ENCODE measurements at regions not wholly inside any gene's neighbourhood (a gene's known extent, or its start where the extent isn't known, plus 50 kb on each side); places are given as distances from the start of the nearest gene placed in this dataset.
"Not testable (repeated sequence)": the region's sequence is repeated elsewhere in the genome, so short reads cannot be mapped to it uniquely, and the experiment has no call there.

DNA sequence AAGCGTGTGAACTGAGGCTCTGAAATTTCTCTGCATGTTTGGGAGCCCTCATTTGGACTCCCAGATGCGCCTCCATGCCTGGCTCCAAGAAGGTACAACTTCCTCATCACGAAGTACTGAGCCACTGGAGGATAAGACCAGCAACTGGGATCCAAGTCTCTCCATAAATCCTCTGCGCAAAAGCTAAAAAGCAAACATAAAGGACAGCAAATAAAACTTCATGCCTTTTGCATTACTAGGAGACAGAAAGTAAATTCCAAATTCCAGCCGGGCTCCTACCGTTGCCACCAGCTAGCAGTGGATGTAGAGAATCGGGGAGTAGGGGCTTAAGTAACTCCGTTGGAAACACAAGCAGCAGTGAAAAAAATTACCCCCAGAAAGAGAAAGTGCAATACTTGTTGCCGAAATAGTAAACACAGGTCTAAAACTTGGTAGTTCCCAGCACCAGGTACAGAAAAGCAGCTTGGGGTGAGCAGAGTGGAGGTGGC lies 477.1 kb upstream of the TENM3 start:
- no peak for DNase-seq

DNA sequence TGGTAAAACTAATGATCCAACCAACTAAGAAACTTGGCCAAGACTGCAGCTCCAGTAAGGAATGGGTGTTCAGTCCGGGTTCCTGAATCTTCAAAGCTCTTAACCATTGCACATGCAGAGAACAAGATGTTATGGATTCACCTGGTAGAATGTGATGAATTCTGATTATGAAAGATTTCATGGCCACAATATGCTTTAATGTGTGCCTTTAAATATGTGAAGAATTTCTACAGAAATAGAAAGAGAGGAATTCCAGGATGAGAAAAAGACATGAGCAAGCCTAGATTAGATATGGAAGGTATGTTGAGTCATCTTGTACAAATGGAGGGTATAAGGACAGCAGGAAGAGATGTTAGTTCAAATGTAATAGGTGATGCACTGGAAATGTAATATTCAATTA lies 472.2 kb upstream of the TENM3 start:
- no peak for DNase-seq

DNA sequence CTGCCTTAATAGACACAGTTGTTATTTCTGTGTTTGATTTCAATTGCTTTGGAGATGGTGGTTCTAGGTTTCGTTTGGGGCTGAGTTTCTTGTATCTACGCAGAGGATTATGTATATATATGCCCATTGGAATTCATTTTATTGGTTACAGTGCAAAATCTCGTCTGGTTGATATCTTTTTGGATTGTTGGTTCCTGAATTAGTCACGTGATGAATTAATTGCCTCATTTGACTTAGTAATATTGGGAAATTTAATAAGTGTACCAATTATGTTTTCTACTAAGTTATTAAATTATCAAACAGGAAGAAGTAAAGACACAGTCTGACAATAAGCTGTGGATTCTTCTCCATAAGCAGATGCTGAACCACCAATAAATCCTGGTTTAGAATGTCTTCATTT lies 467.9 kb upstream of the TENM3 start:
- DNase-seq = no peak

- no peak for DNase-seq
Observed at GRCh38 chr4:181776264-181777054, 466.7 kb upstream of the TENM3 start.

- DNase-seq = no peak
Observed at GRCh38 chr4:181777518-181777917, 465.7 kb upstream of the TENM3 start.

DNA sequence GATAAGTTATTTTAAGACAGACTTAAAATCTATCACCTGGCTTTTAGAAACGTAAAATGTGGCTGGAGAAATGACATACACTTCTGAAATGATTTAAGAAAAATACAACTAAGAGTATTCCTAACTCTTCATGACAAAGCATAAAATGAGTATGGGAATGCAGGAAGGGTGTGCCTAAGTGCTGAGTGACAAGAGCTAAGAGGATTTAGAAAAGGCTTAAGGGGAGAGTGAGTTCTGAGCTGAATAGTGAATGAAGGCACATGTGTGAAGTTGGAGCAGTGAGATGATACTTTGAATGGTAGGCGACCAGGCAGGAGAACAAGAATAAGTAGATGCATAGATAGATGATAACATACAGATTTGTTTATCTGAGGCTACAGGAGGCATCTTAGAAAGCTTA lies 458.3 kb upstream of the TENM3 start:
- DNase-seq = no peak

DNA sequence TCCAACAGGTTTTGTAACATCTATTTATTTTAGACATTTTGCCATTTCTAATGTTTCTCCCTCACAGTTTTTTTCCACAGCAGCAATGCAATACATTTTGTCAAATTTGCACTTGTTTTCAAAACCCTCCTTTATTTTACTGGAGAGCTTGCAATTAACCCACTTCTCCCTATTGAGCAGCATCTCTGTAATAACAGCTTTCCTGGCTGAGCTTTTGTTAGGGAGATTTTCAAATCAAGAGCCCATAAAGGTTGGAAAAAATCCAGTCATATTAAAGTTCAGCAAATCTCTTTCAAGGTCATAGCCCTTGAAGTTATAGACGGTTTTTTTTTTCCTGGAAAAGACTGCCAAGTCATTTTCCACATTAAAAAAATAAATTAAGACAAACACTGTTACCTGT lies 450.6 kb upstream of the TENM3 start:
- DNase-seq = peak; percentile 74

DNA sequence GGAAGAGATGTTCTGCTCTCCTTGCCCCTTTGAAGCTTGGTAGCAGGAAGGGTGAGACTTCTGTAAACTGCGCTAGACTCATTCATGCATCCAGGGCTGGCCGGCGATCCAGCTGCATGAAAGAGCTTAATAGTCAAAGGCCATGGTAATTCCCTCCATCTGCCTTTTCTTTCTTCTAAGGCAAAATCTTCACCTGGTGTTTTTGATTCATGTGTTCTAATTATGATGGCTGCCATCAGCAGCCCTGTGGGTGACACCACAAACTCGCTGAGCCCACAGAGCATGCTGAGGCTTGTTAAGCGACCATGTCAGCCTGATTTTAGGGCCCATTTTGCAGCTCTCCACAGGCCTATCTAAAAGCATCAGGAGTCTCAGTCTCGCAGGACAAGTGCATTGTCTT lies 450.1 kb upstream of the TENM3 start:
- DNase-seq = peak; percentile 87

DNA sequence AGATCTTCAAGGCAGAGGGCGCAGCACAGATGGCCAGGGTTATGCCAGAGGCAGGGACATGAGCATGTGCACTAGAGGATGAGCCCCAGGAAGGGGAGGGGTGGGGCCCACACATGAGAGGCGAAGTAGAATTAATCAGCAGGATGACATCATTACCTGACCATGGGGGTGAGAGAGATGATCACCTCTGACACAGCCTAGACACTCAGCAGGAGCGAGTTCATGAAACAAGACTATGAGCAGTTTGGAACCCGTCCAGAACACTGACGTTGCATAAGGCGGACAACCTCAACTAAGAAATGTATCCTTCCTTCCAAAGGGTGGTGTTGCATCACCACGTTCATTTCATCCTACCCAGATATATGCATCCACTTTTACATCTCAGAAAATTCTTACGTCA lies 446.7 kb upstream of the TENM3 start:
- DNase-seq = no peak

GRCh38 chr4:181798536-181798935 lies 444.7 kb upstream of the TENM3 start:
- DNase-seq = no peak

DNA sequence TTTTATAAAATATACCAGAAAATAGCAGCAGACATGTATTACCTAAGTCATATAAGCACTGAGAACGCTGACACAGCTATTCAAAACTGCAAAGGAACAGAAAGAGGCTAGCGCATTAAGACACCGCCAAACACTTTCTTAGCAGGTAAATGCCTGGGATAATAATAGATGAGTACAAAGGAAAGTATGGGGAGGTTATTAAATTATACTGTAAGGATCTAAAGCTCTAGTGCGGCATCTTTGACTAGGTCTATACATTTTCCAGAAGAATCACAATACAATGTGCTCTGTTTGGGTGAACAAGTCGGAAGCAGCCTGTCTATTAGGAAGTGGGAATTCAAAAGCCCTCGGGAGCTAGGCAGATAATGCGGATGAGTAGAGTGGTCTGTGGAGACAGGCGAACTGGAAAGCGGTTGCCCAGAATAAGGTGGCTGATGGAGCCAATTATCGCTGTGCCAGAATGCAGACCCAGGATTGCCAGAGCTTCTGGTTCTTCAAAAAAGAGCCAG lies 443.6 kb upstream of the TENM3 start:
- no peak for DNase-seq

GRCh38 chr4:181802207-181802606 lies 441.0 kb upstream of the TENM3 start:
- no peak for DNase-seq

GRCh38 chr4:181807771-181808170 lies 435.4 kb upstream of the TENM3 start:
- no peak for DNase-seq

GRCh38 chr4:181810711-181811110 lies 432.5 kb upstream of the TENM3 start:
- DNase-seq = no peak

DNA sequence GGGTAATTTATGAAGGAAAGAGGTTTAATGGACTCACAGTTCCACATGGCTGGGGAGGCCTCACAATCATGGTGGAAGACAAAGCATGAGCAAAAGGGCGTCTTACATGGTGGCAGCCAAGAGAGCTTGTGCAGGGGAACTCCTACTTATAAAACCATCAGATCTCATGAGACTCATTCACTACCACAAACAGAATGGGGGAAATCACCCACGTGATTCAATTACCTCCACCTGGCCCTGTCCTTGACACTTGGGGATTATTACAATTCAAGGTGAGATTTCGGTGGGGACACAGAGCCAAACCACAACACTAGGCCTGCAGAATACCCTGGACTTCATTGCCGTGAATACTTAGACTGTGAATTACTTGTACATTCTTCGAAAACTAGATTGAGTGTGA lies 431.7 kb upstream of the TENM3 start:
- not testable (repeated sequence) for DNase-seq

DNA sequence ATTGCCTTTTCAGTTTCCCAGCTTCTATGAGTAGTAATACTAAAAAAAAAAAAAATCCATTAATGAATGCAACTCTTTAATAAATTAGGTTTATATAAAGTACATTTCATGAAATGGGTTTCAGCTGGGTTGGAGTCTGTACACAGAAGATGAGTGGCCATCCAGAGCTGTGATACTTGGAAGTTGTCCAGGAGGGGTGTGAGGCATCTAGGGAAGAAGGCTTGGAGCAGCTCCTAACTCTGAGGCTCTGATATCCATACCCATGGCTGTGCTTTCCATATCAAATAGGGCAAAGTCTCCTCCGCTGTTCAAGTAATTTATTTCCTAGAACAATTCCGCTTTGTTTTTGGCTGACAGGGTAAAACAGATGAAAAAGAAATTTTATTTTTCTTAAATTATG lies 423.3 kb upstream of the TENM3 start:
- DNase-seq = peak; percentile 40

- DNase-seq = peak; percentile 47
Observed at GRCh38 chr4:181820553-181820952, 422.6 kb upstream of the TENM3 start.

DNA sequence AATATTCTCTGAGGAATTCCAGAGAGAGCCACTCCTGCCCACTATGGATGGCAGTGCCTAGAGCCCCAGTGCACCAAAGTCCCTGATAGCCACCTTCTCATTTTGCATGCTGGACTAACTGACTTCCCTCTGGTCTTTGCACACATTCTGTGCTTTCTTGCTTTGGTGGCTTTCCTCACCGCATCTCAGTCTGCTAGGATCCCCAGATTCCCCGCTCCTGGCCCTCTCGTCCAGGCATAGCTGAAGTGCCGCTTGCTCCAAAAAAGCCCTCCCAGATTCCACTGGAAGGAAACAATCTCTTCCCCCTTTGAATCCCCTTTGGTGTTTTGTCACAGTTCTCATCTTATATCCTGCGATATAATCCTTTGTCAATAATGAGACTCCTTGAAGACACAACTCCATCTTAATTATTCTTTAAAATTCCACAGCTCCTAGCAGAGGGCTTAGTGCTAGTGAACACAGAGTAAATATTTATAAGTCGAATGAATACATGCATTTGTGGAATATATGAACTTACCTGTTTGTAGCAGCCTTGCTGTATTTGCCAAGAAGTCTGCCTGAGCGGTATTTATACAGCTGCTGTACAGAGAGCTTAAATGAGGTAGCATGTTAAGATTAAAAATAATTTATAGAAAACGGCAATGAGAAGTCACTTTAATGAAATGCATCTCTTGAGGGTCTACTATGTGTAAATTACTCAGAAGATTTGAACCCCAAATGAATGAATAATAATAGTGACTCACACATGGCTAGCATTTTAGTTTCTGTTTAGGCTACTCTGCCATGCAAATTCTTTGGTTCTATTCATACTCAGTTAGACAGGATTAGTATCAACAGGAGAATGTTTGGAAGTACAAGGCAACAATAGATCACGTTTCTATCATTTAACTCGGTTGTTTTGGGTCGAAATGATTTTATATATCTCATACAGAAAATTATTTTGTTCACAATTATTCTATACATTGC lies 421.9 kb upstream of the TENM3 start:
- no peak for DNase-seq

GRCh38 chr4:181822005-181822375 lies 421.2 kb upstream of the TENM3 start:
- peak; percentile 5 for DNase-seq

DNA sequence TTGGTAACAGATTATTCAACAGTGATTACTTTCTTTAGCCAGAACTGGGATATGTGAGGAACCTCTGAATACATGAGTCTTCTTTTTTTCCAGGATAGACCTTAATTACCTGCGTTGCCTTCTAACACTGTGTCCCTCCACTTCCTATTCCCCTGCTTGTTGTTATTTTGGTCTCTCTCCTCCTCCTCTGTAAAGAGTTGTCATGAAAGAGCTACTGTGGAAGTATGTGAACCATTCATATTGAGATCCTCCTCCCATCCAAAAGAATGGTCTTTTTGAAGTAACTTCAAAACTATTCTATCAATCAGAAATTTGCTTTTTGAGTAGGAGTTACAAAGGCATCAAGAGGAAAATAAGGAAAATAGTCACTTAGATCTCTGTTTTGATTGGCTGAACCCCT lies 420.0 kb upstream of the TENM3 start:
- no peak for DNase-seq

- DNase-seq = no peak
Observed at GRCh38 chr4:181823645-181824044, 419.6 kb upstream of the TENM3 start.

DNA sequence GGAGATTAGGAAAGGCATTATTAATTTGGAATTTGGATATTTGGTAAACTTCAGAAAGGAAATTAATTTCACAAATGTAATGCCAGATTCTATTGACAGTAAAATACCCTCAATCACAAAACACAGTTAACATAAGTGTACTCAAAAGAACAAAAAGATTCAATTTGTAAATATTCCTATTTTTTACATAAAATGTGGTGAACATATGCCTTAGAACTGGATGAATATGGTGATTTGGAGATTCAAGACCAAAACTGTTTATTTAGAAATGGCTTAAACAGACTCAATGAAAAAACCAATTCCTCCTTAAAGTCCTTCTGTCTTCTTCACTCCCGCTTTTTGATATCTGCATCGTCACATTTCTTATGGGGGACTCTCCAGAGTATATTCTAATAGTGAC lies 417.6 kb upstream of the TENM3 start:
- no peak for DNase-seq

DNA sequence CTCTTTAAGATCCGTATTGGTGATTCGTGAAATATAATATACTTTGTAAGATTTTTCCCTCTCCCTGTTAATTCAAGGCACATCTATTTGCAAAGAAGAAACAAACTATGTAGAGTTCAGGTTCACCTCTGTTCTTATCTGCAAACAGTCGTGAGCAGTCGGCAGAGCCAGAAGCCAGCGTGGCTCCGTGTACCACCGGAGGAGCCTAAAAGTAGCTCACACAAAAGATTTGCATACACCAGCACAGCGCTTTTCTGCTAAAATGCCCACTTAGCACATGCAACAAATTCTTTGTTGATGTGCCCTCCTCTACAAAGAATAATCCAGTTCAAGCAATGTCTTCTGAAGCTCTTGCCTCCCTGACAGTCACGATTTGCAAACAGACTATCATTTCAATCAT lies 416.0 kb upstream of the TENM3 start:
- DNase-seq = no peak
